Motor neuron (in vitro differentiated cells): ENCODE measurements at regions not wholly inside any gene's neighbourhood (a gene's known extent, or its start where the extent isn't known, plus 50 kb on each side); places are given as distances from the start of the nearest gene placed in this dataset.
"Not testable (repeated sequence)": the region's sequence is repeated elsewhere in the genome, so short reads cannot be mapped to it uniquely, and the experiment has no call there.

Experiments
- ATAC-seq, 8 experiments: fragments of 200-7000 bp; cut with Tn5 transposase; replicated peaks in 6 of 8; 2 replicates each; pipeline ENCODE4 v1.8.0; 2021; ENCODE audit warnings: mild to moderate bottlenecking in 8 of 8, moderate library complexity in 8 of 8
- H3K27ac ChIP-seq, 2 donors: fragments of 250-450 bp; sonication (Bioruptor Pico); 2 replicates each; pipeline ENCODE4 v1.9.0; 2021; ENCODE audit warnings: antibody characterized with exemption in 2 of 2, mild to moderate bottlenecking in 2 of 2, moderate library complexity in 1 of 2
- H3K4me1 ChIP-seq, 2 donors: fragments of 250-450 bp; sonication (Bioruptor Pico); replicated peaks in 1 of 2; 2 replicates each; pipeline ENCODE4 v1.6.1; 2021; ENCODE audit warnings: antibody characterized with exemption in 2 of 2, mild to moderate bottlenecking in 2 of 2, moderate library complexity in 1 of 2
- H3K4me3 ChIP-seq, 5 donors: fragments of 250-450 bp; sonication (Bioruptor Pico); 2 replicates each; pipeline ENCODE4 v1.9.0; 2021; ENCODE audit warnings: antibody characterized with exemption in 5 of 5, mild to moderate bottlenecking in 5 of 5, moderate library complexity in 4 of 5
- WGBS, 10 experiments: fragments of 450-650 bp; shearing (Covaris generic); methylation state at CpG; one replicate each; pipeline ENCODE4 v1.0.0; 2022; 5-methylcytosine and 5-hydroxymethylcytosine counted together
- in situ Hi-C, 9 experiments: fragments of 400-800 bp; cut with MboI; loops; one replicate each; pipeline ENCODE4 v1.15.0; 2021; ENCODE audit warnings: low sequenced_read_pairs in 9 of 9, low pct_unique_long_range_greater_than_20kb in 2 of 9; ENCODE audit not compliant: unreplicated experiment in 9 of 9

DNA sequence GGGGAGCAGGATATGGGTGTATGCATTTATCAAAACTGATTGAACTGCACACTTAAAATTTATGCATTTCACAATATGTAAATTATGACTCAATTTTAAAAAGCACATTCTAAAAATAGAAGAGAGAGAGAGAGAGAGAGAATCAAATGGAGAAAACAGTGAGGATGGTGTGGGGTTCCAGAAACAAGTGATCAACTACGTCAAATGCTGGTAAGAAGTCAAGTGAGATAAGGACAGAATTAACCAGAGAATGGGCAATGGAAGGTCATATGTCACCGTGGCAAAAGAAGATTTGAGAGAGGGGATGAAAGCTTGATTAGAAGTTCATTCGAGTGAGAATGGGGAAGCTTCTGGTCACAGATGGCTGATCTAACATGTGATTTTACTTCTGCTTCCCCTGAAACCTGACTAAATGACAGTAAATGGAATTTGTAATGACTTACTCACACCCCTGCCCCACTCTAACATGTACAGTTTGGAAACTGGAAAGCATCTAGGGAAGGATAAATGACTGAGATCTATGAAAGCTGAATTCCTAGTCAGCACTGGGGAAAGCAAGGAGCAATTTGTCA lies 276.5 kb upstream of the AMIGO2 start:
- ATAC-seq: peak in 3 of 8 experiments; percentile 31 to 82 (median 33)
- no peaks in the 10 kb centered on the region for H3K4me1 ChIP-seq
- in situ Hi-C loops: no loop called here
- no peak overlapping the region for H3K27ac ChIP-seq
- WGBS, 10 experiments: 46 to 100% (median 78%) methylated on average over 1 to 3 of the region's 3 CpGs
- H3K4me3 ChIP-seq: no peak overlapping the region

DNA sequence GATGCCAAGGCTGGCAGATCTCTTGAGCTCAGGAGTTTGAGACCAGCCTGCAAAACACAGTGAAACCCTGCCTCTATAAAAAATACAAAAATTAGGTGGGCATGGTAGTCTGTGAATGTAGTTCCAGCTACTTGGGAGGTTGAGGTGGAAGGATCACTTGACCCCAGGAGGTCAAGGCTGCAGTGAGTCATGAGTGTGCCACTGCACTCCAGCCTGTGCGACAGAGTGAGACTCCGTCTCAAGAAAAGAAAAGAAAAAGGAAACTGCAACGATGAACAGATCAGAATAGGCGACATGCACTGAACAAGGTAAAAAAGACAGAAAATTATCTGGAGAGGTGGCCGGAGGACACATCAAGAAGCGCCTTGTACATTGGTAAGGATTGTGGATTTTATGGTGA lies 273.7 kb upstream of the AMIGO2 start:
- 56 to 98% (median 83%) methylated on average over 3 to 6 of the region's 6 CpGs for WGBS, 10 experiments
- ATAC-seq: no peak
- no peaks in the 10 kb centered on the region for H3K4me1 ChIP-seq
- in situ Hi-C loops: no loop called here
- H3K4me3 ChIP-seq: no peak overlapping the region
- no peak overlapping the region for H3K27ac ChIP-seq

DNA sequence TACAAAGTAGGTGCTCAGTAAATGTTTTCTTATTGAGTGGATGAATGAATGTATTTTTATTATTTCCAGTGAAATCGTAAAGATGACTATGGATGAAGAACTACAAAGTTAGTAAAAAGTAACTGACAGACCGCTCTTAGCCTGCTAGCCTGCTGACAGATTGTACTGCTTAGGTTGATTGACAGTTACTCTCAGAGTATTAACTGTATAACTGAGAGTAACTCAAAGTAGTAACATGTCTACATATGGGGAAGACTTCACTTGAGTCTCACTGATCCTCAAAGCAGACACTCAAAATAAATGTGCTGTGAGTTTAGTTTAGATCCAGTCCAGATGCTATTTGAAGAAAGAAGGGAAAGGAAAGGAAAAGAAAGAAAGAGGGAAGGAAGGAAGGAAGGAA lies 272.3 kb upstream of the AMIGO2 start:
- Histone ChIP-seq H3K4me1 (no peaks in the 10 kb centered on the region), H3K4me3 (no peak overlapping the region), H3K27ac (no peak overlapping the region)
- in situ Hi-C loops: no loop called here
- 0 to 100% (median 83%) methylated on average over 1 to 2 of the region's 2 CpGs; no CpG with 5 or more reads in 3 of the 10 experiments for WGBS, 10 experiments
- no peak for ATAC-seq

DNA sequence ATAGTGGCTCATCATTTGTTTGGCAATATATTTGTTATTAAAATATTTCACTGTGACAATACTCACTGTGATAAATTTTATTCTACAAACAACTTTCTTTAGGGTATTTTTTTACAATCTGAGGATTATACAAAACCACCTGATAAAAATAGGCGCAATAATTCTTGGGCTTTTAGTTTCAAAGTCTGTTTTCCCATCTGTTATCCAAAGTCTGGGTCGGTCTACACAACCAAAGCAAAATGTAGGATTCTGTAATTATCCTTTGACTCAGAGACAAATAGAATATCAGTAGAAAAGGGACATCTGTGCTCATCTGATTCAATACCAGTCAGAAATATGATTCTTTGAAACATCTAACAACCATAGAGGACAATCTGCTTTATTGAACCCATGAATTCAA lies 271.8 kb upstream of the AMIGO2 start:
- in situ Hi-C loops: no loop called here
- ATAC-seq: no peak
- 80 to 100% (median 87%) methylated on average over 1 to 2 of the region's 2 CpGs for WGBS, 10 experiments
- Histone ChIP-seq H3K4me1 (no peaks in the 10 kb centered on the region), H3K4me3 (no peak overlapping the region), H3K27ac (no peak overlapping the region)

DNA sequence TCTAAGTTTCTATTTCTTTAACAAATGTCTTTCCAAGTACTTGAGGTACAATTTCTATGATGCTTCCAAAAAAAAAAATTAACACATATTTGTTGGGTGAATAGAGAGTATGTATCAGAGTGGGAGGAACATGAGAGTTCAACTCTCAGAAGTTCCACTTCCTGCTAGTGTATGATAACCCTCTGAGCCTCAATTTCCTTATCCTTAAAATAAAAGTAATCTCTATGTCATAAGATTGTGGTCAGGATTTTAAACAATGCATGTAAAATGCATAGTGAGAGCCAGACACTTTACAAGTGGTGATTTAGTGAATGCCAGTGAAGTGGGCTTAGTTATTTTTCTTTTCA lies 270.3 kb upstream of the AMIGO2 start:
- Histone ChIP-seq H3K4me3 (no peak overlapping the region), H3K4me1 (no peaks in the 10 kb centered on the region), H3K27ac (no peak overlapping the region)
- in situ Hi-C loops: no loop called here
- no peak for ATAC-seq

DNA sequence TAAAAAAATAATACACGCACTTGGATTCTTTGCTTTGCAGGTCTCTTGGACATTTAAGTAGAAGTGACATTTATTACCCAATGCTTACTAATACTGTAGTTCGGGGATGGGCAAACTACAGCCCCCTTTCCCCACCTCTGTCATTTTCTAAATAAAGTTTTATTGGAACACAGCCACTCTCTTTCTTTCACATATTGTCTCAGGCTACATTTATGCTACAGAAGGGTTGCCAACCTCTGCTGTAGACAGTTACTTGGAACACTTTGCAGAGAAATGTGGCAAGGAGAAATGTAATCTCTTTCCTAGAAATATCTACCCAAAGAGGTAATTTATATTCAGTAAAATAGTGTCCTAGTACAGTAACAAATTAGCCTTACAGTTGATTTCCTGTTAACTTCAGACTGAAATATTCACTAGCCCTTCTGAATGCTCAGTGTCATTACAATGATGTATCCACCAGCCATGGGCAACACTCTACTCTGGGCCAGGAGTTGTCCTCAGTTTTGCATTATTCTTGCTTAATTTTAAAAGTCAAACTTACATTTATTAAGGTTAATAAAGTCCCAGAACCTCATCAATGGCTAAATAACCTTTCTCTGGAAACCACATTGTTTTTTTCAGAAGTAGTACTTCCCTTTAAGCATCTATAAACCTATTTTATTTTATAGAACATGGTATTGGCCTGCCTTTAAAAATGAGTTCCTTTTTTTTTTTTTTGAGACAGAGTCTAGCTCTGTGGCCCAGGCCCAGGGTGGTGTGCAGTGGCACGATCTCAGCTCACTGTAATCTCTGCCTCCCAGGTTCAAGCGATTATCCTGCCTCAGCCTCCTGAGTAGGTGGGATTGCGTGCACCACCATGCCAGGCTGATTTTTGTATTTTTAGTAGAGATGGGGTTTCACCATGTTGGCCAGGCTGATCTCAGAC lies 269.6 kb upstream of the AMIGO2 start:
- WGBS, 10 experiments: 57 to 100% (median 74%) methylated on average over 1 to 5 of the region's 5 CpGs; no CpG with 5 or more reads in 1 of the 10 experiments
- in situ Hi-C loops: no loop called here
- Histone ChIP-seq H3K4me3 (no peak overlapping the region), H3K4me1 (no peaks in the 10 kb centered on the region), H3K27ac (no peak overlapping the region)
- ATAC-seq: no peak

DNA sequence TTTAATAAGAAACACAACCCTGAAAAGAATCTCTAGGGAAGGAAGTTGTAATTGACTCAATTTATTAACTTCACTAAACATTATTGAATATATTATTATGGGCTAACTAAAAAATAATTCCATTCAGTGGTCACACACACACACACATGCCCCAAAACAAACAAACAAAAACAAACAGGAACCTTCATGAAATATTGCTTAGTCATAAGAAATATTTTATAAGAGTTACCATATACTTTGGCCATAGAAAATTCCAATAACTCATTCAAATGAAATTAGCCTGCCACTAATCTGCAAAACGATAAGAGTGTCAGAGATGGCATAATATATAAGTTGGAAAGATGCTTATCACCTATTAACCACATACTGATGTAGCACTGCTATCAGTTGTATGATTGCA lies 268.4 kb upstream of the AMIGO2 start:
- no peak overlapping the region for H3K4me3 ChIP-seq
- WGBS, 10 experiments: 0 to 91% (median 60%) methylated on average over 1 of the region's 1 CpG; no CpG with 5 or more reads in 5 of the 10 experiments
- H3K4me1 ChIP-seq: no peaks in the 10 kb centered on the region

DNA sequence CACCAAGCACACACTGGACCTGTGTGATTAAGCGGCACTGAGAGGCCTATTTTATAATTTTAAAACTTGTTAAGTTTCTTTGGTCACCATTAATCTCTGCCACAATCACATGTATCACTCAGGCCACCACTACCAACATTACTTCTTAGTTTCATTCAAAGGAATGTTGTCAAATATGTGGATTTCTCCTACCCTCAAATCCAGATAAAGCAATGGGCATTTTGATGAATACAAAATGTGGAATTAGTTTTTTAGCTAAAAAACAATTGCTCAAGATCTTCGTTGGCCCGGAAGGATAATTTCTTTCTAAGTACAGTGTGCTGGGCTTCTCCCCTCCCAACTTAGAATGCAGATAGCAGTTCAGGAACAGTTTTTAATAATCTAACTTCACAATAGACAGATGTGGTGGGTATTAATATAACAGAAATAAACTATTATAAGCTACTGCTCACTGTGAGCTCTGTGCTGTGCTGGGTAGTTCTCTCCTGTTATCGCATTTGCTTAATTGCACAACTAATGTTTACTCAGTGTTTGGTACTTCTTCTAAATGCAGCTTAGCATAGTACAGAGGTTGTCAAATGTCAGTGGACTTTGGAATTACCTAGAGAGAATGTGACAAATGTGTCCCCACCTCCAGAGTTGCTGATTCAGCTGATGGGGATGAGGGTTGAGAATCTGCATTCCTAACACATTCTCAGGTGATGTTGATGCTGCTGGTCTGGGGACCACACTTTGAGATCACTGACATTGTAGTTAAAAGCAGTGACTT lies 266.7 kb upstream of the AMIGO2 start:
- no peak for ATAC-seq
- H3K4me3 ChIP-seq: no peak overlapping the region
- no peaks in the 10 kb centered on the region for H3K4me1 ChIP-seq
- in situ Hi-C loops: no loop called here
- WGBS, 10 experiments: 50 to 100% (median 90%) methylated on average over 1 to 4 of the region's 4 CpGs; no CpG with 5 or more reads in 2 of the 10 experiments
- no peak overlapping the region for H3K27ac ChIP-seq

More for the DNA sequence above, 268.4 kb upstream of the AMIGO2 start:
- no peak for ATAC-seq
- H3K27ac ChIP-seq: no peak overlapping the region
- in situ Hi-C loops: no loop called here

DNA sequence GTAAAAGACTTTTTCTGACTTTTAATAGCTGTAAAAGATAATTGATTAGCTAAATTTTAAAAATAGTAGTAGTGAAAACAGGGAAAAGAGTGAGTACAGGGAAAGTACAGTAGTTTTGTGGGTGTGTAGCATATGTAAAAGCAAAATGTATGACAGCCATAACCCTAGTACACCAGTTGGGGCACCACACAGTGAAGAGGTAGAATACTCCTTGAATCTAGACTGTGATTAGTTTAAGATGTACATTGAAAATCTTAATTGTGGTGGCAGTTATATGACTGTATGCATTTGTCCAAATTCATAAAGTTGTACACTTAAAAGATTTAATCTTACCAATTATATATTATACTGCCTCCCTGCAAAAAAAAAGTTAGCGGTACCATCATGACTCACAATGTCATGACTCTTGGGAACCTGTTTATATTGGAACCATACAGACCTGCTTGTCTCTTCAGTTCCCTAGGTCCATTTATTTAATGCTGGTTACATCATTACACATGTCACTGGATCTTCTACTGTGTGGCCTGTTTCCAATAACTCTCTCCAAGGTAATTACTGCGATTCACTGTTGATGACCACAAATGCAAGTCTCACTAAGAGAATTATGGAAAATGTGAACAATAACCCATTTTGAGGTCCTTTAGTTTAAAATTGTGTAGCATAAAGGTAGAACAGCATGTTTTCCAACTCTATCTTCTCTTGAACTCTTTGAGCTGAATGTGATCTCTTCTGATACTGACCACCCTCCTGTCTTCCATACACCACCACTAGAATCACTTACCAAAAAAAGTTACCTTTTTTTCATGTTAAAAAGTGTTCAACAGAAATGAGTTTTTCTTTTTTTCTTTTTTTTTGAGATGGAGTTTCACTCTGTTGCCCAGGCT lies 264.2 kb upstream of the AMIGO2 start:
- Histone ChIP-seq H3K4me3 (no peak overlapping the region), H3K4me1 (no peaks in the 10 kb centered on the region), H3K27ac (no peak overlapping the region)
- whole genome bisulfite sequencing, 10 experiments: 37 to 100% (median 94%) methylated on average over 1 to 2 of the region's 2 CpGs; no CpG with 5 or more reads in 2 of the 10 experiments
- in situ Hi-C loops: no loop called here
- ATAC-seq: peak in 4 of 8 experiments; percentile 21 to 41 (median 34)

DNA sequence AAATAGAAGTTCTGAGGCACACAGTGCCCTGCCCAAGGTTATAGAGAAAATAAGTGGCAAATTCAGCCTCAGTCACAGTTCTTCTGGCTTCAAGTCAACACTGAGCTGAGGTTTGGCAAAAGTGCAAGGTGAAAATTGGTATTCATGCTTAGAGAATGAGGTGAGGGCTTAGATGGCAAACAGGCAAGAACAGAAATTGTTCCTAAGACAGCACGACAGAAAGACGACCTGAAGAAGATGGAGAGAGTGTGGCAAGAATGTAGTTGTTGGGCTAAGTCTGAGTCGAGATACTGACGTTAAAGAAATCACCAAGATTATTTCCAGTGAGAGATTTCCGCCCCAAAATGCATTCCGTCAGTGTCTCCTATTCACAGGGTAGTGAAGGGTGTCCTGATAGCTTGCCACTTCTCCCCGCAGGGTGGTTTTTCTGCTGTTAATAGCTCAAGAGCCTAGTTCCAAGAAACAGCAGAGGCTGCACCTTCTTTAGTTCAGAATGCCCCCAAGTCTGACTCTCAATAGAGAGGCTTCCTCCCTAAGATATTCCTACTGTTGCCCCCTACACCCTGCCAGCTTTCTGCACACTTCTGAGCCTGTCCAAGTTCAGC lies 260.8 kb upstream of the AMIGO2 start:
- H3K27ac ChIP-seq: no peak overlapping the region
- no peak overlapping the region for H3K4me3 ChIP-seq
- H3K4me1 ChIP-seq: no peaks in the 10 kb centered on the region
- ATAC-seq: no peak
- in situ Hi-C loops: no loop called here
- 68 to 100% (median 89%) methylated on average over 2 to 7 of the region's 7 CpGs; no CpG with 5 or more reads in 3 of the 10 experiments for WGBS, 10 experiments

DNA sequence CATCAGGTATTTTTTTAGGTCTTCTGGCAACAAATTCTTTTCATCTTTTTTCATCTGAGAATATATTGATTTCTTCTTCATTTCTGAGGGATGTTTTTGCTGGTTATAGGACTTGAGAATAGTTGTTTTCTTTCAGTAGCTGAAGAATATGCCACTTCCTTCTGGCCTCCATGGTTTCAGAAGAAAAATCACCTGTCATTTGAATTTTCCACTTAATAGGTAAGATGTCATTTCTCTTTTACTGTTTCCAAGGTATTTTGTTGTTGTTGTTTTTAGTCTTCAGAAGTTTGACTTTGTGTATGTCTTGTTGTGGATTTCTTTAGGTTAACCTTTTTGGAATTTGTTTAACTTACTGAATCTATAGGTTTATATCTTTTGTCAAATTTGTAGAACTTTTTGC lies 257.8 kb upstream of the AMIGO2 start:
- Histone ChIP-seq H3K4me3 (no peak overlapping the region), H3K27ac (no peak overlapping the region), H3K4me1 (no peaks in the 10 kb centered on the region)
- ATAC-seq: no peak
- in situ Hi-C loops: no loop called here

DNA sequence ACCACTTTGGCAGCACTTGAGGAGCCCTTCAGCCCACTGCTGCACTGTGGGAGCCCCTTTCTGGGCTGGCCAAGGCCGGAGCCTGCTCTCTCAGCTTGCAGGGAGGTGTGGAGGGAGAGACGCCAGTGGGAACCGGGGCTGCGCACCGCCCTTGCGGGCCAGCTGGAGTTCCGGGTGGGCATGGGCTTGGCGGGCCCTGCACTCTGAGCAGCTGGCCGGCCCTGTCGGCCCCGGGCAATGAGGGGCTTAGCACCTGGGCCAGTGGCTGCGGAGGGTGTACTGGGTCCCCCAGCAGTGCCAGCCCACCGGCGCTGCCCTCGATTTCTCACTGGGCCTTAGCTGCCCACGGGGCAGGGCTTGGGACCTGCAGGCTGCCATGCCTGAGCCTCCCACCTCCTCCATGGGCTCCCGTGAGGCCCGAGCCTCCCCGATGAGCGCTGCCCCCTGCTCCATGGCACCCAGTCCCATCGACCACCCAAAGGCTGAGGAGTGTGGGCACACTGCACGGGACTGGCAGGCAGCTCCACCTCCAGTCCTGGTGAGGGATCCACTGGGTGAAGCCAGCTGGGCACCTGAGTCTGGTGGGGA lies 253.6 kb upstream of the AMIGO2 start:
- H3K27ac ChIP-seq, in situ Hi-C loops, H3K4me3 ChIP-seq, ATAC-seq, H3K4me1 ChIP-seq: not testable (repeated sequence)
- 0 to 100% (median 50%) methylated on average over 1 to 2 of the region's 22 CpGs; no CpG with 5 or more reads in 5 of the 10 experiments for WGBS, 10 experiments
